ENCODE measurements at regions not wholly inside any gene's neighbourhood (a gene's known extent, or its start where the extent isn't known, plus 50 kb on each side); places are given as distances from the start of the nearest gene placed in this dataset.

DNA sequence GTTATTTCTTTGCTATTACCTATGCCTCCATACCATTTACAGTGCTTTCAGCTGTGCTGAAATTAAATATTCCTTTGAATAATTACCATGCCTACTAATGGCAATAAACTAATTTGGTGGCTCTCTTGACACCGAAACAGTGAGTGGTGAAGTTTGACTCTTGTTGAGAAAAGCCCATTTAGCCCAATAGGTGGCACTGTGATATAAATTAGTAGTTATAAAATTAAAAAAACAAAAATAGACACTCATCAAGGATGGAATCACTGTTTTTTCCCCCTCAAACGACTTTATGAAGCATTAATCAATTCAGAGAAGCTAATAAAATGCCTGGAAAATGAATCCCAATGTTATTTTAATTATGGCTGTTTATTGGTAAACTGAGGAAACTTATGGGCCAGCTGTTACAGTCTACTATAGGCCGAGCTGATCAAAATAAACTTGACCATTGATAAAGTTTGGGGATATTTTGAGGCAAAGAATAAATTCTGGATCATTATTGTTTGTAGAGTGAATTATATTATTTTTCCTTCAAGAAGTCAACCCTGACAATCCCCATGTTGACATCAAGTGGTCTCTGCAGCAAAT, 339.6 kb downstream of the TRIB2 start:
- Mint-ChIP-seq H3K9me3 (ENCODE audit: unreplicated experiment) (no peaks in the 10 kb centered on the region), H3K36me3 (ENCODE audit: low read depth, unreplicated experiment) (no peaks in the 10 kb centered on the region), H3K4me1 (ENCODE audit: unreplicated experiment) (no peaks in the 10 kb centered on the region), H3K27ac (ENCODE audit: unreplicated experiment) (no peak overlapping the region), H3K4me3 (ENCODE audit: unreplicated experiment) (no peak overlapping the region), H3K27me3 (ENCODE audit: unreplicated experiment) (no peaks in the 10 kb centered on the region)
- peak; percentile 78 for TF ChIP-seq CTCF (IDR thresholded peaks at IDR 0.05; ENCODE audit: unreplicated experiment)
- no peak for DNase-seq (ENCODE audit: low spot score)

- no peaks in the 10 kb centered on the region for H3K9me3 Mint-ChIP-seq (ENCODE audit: unreplicated experiment)
- no peak overlapping the region for H3K4me3 Mint-ChIP-seq (ENCODE audit: unreplicated experiment)
- no peak for DNase-seq (ENCODE audit: low spot score)
- H3K27me3 Mint-ChIP-seq (ENCODE audit: unreplicated experiment) = no peaks in the 10 kb centered on the region
- H3K27ac Mint-ChIP-seq (ENCODE audit: unreplicated experiment) = no peak overlapping the region
- no peak for TF ChIP-seq CTCF (IDR thresholded peaks at IDR 0.05; ENCODE audit: unreplicated experiment)
- no peaks in the 10 kb centered on the region for H3K4me1 Mint-ChIP-seq (ENCODE audit: unreplicated experiment)
- H3K36me3 Mint-ChIP-seq (ENCODE audit: low read depth, unreplicated experiment) = no peaks in the 10 kb centered on the region
Measured at GRCh38 chr2:13057671-13058070, 340.9 kb downstream of the TRIB2 start.

DNA sequence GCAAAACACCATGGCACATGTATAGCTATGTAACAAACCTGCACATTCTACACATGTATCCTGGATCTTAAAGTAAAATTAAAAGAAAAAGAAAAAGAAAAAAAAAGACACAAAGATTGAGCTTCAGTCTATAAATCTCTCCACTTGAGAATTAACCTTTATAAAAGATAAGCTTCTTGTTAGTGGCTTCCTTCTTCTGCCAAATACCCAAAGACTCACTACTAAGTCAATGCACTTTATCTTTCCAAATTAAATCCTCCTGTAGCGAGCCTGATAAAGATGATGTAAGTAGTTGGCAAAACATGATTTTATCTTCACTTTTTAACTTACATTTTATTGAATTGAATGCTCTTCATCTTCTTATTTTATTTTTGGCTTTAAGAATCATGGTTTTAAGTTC, 349.9 kb downstream of the TRIB2 start:
- no peaks in the 10 kb centered on the region for H3K36me3 Mint-ChIP-seq (ENCODE audit: low read depth, unreplicated experiment)

DNA sequence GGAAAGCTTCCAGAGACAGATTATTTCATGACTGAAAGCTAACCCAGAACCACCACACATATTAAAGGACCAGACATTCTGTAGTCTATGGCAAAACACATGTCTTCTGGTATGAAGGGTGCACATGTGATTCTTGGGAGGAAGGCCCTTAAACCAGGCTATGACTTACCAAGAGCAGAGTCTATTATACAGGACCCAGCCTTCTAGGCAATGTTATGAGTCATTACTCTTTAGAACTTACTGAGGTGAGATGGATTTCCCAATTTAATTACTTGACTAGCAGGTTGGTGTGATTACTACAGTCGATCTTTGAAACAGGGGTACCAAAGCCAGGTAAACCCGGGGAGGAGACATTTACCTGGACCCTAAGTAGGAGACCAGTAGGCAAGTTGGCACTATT, 350.8 kb downstream of the TRIB2 start:
- Mint-ChIP-seq H3K27ac (ENCODE audit: unreplicated experiment) (no peak overlapping the region), H3K4me1 (ENCODE audit: unreplicated experiment) (no peaks in the 10 kb centered on the region), H3K4me3 (ENCODE audit: unreplicated experiment) (no peak overlapping the region), H3K27me3 (ENCODE audit: unreplicated experiment) (no peaks in the 10 kb centered on the region), H3K9me3 (ENCODE audit: unreplicated experiment) (no peaks in the 10 kb centered on the region), H3K36me3 (ENCODE audit: low read depth, unreplicated experiment) (no peaks in the 10 kb centered on the region)
- no peak for DNase-seq (ENCODE audit: low spot score)
- TF ChIP-seq CTCF (IDR thresholded peaks at IDR 0.05; ENCODE audit: unreplicated experiment) = no peak

More for the DNA sequence above, 349.9 kb downstream of the TRIB2 start:
- no peak overlapping the region for H3K4me3 Mint-ChIP-seq (ENCODE audit: unreplicated experiment)
- no peak for DNase-seq (ENCODE audit: low spot score)
- no peak overlapping the region for H3K27ac Mint-ChIP-seq (ENCODE audit: unreplicated experiment)
- H3K9me3 Mint-ChIP-seq (ENCODE audit: unreplicated experiment) = no peaks in the 10 kb centered on the region
- no peak for TF ChIP-seq CTCF (IDR thresholded peaks at IDR 0.05; ENCODE audit: unreplicated experiment)
- no peaks in the 10 kb centered on the region for H3K27me3 Mint-ChIP-seq (ENCODE audit: unreplicated experiment)
- H3K4me1 Mint-ChIP-seq (ENCODE audit: unreplicated experiment) = no peaks in the 10 kb centered on the region

DNA sequence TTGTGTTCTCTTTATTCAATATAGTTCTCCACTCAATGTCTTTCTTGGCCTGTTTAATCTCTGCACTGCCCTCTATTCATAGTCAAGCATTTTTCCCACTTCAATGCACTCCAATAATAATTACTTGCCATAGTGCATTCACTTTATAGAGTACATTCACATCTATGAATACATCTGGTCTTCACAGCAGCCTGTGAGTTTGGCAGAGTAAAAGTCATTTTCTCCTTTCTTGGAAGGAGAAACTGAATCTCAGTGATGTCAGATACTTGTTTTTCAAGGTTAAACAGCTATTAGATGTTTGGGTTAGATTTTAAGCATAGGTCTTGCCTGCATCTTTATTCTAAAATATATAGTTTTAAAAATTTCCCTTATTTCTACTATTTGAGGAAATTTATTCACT, 373.2 kb downstream of the TRIB2 start:
- H3K4me3 Mint-ChIP-seq (ENCODE audit: unreplicated experiment) = no peak overlapping the region
- no peaks in the 10 kb centered on the region for H3K4me1 Mint-ChIP-seq (ENCODE audit: unreplicated experiment)
- H3K36me3 Mint-ChIP-seq (ENCODE audit: low read depth, unreplicated experiment) = no peaks in the 10 kb centered on the region
- H3K9me3 Mint-ChIP-seq (ENCODE audit: unreplicated experiment) = no peaks in the 10 kb centered on the region
- no peak for DNase-seq (ENCODE audit: low spot score)
- H3K27ac Mint-ChIP-seq (ENCODE audit: unreplicated experiment) = no peak overlapping the region
- H3K27me3 Mint-ChIP-seq (ENCODE audit: unreplicated experiment) = no peaks in the 10 kb centered on the region
- TF ChIP-seq CTCF (IDR thresholded peaks at IDR 0.05; ENCODE audit: unreplicated experiment) = no peak
